HG03196 (cell line): ENCODE measurements at regions not wholly inside any gene's neighbourhood (a gene's known extent, or its start where the extent isn't known, plus 50 kb on each side); places are given as distances from the start of the nearest gene placed in this dataset.
"Not testable (repeated sequence)": the region's sequence is repeated elsewhere in the genome, so short reads cannot be mapped to it uniquely, and the experiment has no call there.

Experiments
- ATAC-seq: cut with Tn5 transposase; IDR thresholded peaks from one replicate; pipeline ENCODE4 v1.9.1; 2021; ENCODE audit not compliant: unreplicated experiment

DNA sequence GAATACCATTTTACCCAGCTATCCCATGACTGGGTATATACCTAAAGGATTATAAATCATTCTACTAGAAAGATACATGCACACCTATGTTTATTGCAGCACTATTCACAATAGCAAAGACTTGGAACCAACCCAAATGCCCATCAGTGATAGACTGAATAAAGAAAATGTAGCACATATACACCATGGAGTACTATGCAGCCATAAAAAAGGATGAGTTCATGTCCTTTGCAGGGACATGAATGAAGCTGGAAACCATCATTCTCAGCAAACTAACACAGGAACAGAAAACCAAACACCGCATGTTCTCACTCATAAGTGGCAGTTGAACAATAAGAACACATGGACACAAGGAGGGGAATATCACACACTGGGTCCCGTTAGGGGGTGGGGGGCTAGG lies 191.9 kb upstream of the POU5F2 start:
- ATAC-seq, result not testable (repeated sequence)

DNA sequence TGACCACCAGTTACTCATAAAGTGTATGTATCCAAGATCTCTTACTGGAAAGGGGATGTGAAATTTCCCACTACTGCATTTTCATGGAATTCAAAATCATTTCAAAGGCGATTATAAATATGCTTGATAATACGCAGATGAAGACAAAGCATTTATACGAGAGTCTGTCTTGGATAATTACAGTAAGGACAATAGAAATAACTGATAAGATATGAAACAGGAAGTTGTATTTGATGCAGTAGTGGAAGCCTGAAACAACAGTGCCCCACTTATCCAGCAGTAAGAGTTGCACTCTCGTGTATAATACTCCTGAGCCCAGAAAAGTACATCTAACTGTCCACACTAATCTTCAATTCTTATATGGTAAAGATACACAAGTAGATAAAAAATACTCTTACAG lies 188.7 kb upstream of the POU5F2 start:
- ATAC-seq, result no peak

DNA sequence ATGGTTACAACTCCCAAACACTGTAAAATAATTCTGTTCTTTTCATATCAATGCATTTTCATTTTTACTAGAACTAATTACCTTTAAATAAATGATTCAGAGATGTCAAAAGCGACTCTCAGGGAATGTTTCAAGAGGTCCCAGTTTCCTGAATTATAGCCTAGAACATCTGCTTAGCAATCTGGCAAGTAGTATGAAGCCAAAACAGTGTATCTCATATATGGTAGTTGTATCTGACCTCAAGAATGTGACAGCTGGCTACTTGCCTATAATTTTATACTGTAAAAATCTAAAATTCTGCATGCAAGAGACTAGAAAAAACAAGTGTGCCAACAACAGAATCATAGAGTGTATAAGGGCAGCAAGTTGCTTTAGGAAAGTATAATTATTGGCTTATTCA lies 187.7 kb upstream of the POU5F2 start:
- ATAC-seq, result no peak

DNA sequence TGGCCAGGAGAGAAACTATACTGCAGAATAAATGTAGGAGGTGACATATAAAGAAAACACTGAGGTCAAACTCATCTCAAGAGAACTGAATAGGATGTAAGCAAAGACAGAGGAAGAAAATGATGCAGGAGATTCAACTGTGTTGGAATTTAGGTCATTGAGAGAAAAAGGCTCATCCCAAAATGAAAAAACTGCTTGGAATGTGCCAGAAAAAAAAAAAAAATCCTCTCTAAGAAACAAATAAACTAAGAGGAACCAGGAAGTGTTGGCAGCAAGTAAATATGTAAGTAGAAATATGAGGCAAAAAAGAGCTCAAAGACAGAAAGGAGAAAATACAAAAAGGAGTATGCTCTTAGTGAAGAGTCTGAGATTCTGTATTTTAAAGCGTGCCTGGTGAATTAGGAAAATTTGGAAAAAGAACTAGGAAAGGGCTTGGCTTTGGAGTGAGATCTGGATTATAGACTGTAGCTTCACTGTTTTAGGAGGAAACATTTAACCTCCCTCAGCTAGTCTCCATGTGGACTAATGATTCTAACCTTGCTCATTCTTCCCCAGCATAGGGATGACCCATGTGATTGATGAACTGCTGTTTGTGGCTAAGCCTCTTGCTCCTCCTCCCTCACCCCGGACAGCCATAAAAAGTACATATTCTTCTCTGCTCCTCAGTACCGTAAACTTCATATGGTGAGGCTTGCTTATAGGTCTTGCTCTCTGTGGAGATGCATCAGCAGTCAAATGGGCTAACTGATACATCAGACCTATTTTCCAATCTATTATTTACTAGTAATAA lies 185.6 kb upstream of the POU5F2 start:
- ATAC-seq, result no peak

DNA sequence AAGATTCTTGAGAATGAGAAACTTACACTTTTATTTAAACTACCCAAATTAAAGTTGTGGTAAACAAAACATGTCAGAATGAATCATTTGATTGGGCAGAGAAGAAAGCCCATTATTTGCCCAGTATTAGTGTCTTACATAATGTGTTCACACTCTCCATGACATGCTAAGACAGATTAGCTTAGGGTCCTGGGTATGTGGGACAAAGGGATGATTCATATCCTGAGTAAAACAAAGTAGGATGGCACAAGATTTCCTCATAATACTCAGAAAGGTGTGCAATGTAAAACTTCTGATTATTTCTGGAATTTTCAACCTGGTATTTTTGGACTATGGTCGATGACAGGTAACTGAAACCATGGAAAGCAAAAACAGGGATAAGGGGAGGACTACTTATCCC lies 183.9 kb upstream of the POU5F2 start:
- ATAC-seq, result no peak

DNA sequence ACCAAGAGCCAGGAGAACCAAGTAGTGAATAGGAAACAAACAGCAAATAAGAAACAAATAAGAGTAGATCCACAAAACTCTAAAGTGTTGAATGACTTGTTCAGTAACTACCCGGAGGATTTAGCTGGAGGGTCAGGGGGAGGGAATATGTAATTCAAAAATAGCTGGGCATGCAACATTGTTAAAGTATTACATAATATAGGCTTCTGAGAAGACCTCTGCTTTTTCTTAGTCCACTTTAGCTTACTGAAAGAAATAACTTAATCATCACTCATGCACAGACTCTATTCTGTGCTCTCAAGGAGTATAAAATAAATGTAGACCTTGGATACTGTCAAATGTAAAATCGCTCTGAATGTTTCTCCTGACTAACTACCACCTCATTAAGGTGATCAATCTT lies 183.2 kb upstream of the POU5F2 start:
- no peak for ATAC-seq

DNA sequence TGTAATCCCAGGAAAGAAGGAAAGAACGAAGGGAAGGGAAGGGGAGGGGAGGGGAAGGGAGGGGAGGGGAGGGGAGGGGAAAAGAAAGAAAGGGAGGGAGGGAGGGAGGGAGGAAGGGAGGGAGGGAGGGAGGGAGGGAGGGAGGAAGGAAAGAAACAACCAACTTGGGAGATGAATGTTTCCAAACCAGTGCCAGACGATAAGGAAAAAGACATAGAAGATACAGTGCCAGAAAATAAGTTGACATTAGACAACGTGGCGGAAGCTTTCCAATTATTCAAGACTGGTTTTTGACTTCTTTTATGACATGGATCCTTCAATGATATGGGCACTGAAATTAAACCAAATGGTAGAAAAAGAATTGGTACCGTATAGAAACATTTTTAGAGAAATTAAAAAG lies 181.2 kb upstream of the POU5F2 start:
- no peak for ATAC-seq

DNA sequence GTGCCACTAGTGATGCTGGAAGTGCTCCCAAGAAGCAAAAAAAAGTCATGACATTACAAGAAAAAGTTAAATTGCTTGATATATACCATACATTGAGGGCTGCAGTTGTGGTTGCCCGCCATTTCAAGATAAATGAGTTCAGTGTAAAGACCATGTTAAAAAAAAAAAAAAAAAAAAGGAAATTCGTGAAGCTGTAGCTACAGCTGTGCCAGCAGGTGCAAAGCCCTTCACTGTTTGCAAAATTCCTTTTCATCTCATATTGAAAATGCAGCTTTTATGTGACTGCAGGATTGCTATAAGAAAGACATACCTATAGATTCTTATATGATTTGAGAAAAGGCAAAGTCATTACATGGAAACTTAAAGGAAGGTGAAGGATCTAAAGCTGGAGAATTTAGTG lies 179.6 kb upstream of the POU5F2 start:
- no peak for ATAC-seq

DNA sequence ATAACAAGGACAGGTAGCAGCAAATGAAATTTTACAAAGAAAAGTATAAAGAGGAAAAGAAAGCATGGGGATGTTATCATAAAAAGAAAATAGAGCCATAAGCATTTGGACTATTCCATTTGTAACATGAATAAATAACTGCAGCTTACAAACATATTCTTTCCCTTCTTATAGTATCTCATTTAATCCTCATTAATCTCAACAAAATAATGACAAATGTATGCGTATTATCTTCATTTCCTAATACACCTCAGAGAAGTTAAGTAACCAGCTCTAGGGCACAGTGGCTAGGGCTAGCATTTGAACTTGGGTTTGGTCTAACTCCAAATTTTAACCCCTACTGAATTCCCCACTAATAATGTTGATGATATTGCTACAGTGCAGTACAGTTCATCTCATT lies 175.5 kb upstream of the POU5F2 start:
- no peak for ATAC-seq

DNA sequence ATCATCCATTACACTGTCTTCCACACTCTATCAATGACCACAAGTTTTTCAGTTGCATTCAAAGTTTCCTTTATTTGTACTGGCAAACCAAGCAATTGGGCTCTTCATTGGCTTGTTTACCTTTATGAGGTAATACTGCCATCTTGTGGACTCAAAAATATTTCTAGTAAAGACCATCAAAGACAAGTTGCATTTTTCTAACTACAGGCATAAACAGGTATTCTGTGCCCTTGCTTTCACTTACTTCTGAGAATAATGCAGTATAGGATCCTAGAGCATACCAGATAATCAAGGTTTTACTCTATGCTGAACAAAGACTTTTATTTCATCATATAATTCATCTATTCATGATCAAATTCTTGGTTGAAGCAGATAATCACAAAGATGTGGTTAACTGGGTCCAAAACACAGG lies 173.7 kb upstream of the POU5F2 start:
- ATAC-seq, result no peak

DNA sequence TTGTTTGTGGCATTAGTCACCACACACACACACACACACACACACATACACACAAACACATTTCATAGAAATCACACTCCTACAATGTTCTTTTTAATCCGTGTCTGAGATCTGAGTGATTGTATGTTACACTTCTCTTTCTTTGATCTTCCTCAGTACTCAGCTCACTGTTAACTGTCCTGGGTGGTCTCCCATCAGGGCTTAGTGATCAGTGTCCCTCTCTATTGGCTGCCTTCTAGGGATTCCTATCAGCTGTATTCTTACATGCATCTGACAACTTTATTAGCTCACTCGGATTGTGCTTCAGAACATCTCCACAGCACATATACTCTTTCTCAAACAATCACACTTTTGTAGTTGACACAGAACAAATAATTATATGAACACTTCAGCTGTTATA lies 170.2 kb upstream of the POU5F2 start:
- no peak for ATAC-seq

DNA sequence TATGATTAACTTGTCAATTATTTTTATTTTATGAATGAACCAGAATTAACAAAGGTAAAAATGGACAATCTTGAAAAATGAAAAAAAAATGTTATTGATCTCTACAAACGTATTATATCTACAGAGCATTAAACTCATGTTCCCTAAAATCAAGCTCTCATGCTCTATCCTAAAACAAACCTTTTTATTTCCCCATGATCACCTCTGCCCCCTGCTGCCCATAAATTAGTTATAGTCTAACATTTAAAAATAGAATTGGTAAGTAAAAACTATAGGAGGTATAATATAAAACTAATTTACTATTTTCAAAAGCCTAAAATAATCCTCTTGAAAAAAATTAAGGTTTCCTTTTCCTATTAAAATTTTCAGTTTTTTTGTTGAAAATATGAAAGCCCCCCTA lies 168.0 kb upstream of the POU5F2 start:
- ATAC-seq, result no peak

DNA sequence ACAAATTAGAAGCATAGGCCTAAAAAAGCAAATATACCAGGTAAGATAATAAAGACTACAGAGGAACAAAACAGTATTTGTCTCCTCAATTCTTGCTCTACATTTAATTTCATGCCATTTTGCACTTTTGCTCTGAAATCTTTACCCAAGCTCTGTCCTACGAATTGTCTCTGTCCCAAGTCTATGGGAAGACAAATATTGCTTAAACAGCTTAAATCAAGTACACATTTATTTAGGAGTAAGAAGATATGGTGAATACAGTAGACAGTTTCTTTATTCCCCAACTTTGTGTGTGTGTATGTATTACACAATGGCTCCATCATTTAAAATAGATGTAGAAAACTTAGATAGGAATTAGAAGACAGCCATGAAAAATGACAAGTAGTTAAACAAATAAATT lies 163.5 kb upstream of the POU5F2 start:
- ATAC-seq, result no peak

DNA sequence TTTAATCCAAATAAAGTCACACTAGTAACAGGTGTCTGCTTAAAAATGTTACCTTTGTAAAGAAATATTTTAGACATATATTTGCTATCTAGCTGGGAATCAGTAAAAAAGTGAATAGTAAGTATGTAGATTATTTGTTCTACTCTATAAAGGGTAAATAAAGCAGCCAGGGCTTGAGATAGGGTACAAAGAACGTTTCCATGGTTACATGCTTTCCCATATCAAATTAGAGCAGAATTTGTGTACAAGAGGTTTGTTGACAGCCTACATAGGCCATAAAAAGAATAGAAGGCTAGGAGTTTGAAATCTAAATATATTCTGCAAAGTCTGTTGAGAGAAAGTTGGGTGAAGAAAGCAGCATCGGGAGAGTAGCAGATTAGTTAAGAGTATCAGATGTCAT lies 160.9 kb upstream of the POU5F2 start:
- no peak for ATAC-seq

DNA sequence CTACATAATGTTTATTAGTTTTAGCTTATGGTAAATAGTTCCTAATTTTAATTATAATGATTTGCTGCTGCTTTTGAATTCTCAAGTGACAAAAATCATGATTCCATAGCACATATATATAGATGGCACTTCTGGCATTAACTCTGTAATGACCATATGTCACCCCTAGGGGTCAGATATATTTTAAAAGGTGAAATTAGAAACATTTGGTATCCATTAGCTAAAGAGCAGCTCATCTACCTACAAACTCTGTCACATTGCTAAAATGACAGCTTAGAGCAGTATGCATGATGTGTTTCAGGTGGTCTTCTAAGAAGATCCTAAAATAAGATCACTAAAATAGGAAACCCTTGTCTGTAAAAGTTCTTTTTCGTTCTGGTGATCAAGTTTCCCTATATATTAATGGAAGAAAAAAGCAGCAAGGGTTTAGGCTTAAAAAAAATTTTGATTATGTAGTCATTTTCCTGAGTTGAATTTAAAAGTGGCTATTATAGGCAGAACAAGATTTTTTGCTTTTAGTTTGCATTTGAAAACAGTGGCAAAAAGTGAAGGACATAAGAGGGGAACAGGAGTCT lies 157.7 kb upstream of the POU5F2 start:
- peak; percentile 78 for ATAC-seq

DNA sequence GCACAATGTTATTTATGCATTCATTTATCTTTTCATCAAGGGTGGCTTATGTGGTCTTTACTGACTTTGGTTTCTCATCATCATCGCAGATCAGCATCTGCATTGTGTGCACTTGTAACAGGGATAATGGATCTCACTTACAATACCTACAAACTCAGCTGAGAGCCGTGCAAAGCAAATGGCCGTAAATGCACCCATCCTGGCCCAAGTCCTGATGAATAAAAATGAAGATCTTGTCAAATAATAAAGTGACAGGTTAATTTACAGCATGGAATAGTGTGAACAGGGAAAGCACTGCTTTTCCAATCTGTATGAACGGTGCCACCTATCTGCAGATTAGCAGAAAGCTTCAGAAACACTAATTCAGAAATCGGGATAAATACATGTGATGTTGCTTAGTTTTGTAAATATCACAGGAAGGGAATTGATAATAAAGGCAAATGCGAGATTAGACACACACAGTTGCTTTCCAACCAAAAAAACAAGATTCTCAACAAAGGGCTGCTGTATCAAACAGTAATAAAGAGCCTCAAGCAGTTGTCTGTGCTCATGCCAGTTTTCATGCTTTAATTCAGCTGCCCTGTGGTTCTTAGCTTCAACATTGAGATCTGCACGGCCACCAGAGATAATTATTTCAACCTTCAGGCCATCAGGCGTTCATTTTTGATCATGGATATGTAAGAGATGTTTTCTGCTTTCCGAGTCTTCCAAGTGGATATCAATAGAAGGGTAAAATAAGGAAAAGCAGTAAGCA lies 153.4 kb upstream of the POU5F2 start:
- ATAC-seq, result no peak

DNA sequence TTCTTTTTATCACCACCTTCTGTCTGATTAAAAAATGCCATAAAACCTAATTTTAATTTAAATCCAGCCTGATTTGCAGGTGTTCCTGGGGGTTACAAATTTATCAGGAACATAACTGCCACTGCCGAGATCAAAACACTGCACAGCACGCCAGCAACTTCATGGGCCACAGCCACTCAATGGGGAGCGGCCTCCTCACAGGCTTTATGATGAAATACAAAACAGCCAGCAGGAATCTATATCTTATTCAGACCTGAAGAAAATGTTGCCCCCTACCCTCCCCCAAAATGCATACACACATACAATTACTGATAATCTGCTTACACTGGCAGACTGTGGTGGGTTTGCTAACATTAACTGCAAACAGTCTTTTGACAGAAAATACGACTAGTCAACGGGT lies 151.7 kb upstream of the POU5F2 start:
- ATAC-seq, result no peak

DNA sequence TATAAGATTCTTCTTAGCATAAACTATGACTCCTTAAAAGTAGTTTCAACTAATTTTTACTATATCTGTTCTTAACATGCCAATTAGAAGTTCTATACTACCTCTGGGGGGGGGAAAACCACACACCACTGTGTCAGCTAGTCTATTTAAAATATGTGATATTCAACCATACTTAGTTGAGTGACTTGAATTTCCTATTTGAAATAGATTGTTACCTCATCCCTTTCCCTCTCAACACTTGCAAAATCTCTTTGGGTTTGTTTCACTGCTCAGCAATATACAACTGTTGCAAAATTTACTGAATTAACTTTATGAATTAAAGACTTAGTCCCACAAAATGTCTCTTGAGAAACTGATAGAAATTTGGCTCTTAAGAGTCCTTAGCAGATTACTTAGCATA lies 151.1 kb upstream of the POU5F2 start:
- ATAC-seq, result no peak

DNA sequence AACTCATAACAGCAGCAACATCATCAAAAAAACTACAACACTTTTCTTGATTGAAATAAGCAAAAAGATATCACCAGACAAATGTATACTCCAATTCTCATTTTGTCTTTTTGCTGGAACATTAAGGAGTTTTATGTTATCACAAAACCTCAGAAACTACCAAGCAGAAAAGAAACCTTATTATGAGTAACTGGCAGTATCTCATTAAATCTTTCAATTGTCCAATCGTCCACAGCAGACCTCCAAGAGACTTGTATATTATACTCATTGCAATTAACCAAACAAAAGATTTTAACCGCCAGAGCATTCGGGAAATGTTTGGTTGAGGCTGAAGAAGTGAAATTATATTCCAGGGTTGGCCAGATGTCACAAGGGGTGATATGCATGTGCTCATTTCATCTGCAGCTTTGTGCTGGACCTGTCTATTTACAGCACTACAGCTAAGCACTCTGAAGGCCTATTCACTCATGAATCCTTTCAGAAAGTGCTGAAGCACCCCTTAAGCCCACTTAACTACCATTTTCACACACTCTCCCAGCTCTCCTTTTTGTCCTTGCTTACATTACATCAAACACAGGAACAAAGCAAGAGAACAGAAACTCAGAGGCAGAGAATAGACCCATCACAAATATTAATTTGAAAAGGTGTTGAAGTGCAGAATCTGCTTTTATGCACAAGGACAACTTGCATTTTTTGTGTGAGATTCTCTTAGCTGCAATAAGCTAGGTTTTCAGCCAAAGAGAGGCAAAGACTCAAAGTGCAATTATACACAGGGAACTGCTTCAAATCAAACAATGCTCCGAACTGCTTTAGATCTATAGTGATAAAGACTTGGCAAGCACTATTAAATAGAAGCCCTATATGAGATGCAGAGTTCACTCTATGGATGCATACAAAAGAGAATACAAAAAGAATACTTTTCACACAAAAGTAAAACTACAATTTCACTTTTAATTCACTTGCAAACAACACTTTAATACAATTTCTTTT lies 150.4 kb upstream of the POU5F2 start:
- ATAC-seq, result no peak

DNA sequence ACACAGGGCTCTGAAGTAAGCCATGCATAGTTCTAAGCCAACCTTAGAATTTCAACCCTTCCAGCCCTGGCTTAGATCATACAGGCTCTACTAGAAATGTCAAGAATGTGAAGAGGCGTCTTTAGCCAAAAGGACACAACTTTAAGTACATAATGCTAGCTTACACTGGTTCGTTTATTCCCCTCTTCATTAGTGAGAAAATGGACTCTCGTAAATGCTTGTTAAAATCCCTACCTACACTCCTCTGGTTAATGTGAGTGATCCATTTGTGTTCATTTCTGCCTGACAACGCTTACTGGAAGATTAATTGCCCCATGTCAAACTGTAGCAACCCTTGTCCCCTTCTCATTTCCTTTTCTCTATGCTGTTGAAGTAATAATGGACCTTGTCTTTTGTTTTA lies 149.3 kb upstream of the POU5F2 start:
- no peak for ATAC-seq

DNA sequence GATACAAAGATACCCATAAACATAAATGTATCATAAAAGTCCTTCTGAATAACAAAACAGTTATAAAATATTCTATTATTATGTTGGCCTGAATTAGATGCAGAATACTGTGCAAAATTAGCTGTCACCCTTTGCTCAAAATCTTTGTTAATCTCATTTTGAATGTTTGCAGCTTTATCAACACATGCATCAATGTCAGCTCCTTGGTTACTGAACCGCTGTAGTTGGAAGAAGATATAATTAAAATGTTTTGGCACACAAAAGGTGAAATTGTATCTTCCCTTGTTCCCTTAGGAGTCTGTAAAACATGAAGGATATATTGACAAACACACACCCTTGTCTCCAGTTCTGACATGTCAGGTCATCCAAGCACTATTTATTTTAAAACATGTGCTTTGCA lies 146.3 kb upstream of the POU5F2 start:
- no peak for ATAC-seq
